SU-DHL-6 (cell line): ENCODE measurements at regions not wholly inside any gene's neighbourhood (a gene's known extent, or its start where the extent isn't known, plus 50 kb on each side); places are given as distances from the start of the nearest gene placed in this dataset.

Experiments
- H2AFZ ChIP-seq: fragments of 200-600 bp; sonication (generic); 2 replicates; pipeline ENCODE4 v1.6.1; 2014; ENCODE audit warnings: low read depth, mild to moderate bottlenecking, moderate library complexity, mixed read lengths, antibody characterized with exemption, low read length; ENCODE audit not compliant: severe bottlenecking
- H3F3A ChIP-seq: fragments of 200-600 bp; shearing (Covaris generic); 2 replicates; pipeline ENCODE4 v1.6.0; 2016; ENCODE audit warnings: antibody characterized with exemption, mild to moderate bottlenecking; ENCODE audit not compliant: insufficient read depth
- H3K27ac ChIP-seq: fragments of 200-600 bp; sonication (generic); 2 replicates; pipeline ENCODE4 v1.5.1; 2016; ENCODE audit warnings: low read depth, mild to moderate bottlenecking, low read length, moderate library complexity, mixed read lengths
- H3K27me3 ChIP-seq: fragments of 200-600 bp; sonication (generic), shearing (Covaris generic); 2 replicates; pipeline ENCODE4 v1.6.0; 2014; ENCODE audit warnings: mild to moderate bottlenecking, low read length
- H3K36me3 ChIP-seq: fragments of 200-600 bp; sonication (generic); 2 replicates; pipeline ENCODE4 v1.6.1; 2014; ENCODE audit warnings: mild to moderate bottlenecking, low read length, mixed read lengths
- H3K4me2 ChIP-seq: fragments of 300-600, 200-600 bp; shearing (Covaris generic), sonication (generic); 2 replicates; pipeline ENCODE4 v1.6.0; 2014; ENCODE audit warnings: low read length, low read depth, mild to moderate bottlenecking; ENCODE audit not compliant: poor library complexity, severe bottlenecking
- H3K4me3 ChIP-seq: fragments of 200-600 bp; sonication (generic); 2 replicates; pipeline ENCODE4 v1.5.1; 2014; ENCODE audit warnings: antibody characterized with exemption, low read length, mild to moderate bottlenecking, mixed read lengths; ENCODE audit not compliant: insufficient read depth, poor library complexity, severe bottlenecking
- H3K79me2 ChIP-seq: fragments of 200-600 bp; sonication (generic); 2 replicates; pipeline ENCODE4 v1.6.1; 2014; ENCODE audit warnings: mild to moderate bottlenecking, low read length, moderate library complexity; ENCODE audit not compliant: insufficient read depth
- H3K9ac ChIP-seq: fragments of 200-600 bp; sonication (generic); 2 replicates; pipeline ENCODE4 v1.7.0; 2014; ENCODE audit warnings: mild to moderate bottlenecking, low read length
- H3K9me2 ChIP-seq: fragments of 200-600 bp; sonication (generic); replicated peaks from 2 replicates; pipeline ENCODE4 v1.6.1; 2014; ENCODE audit warnings: low read length; ENCODE audit not compliant: insufficient read depth
- H3K9me3 ChIP-seq: fragments of 200-600 bp; sonication (generic); 2 replicates; pipeline ENCODE4 v1.6.1; 2014; ENCODE audit warnings: low read length, mixed read lengths; ENCODE audit not compliant: insufficient read depth
- H4K20me1 ChIP-seq: fragments of 200-600 bp; sonication (generic); 2 replicates; pipeline ENCODE4 v1.6.1; 2014; ENCODE audit warnings: low read depth, mild to moderate bottlenecking, antibody characterized with exemption, low read length, moderate library complexity, mixed read lengths
- CTCF ChIP-seq: fragments of 200-600 bp; sonication (generic); IDR thresholded peaks from one replicate; pipeline ENCODE4 v1.5.1; 2017; ENCODE audit warnings: antibody characterized with exemption, mild to moderate bottlenecking, low read length, moderate library complexity; ENCODE audit not compliant: insufficient read depth, poor library complexity, severe bottlenecking
- EZH2phosphoT487 ChIP-seq: fragments of 200-600 bp; sonication (generic), shearing (Covaris generic); conservative IDR thresholded peaks from 2 replicates; pipeline ENCODE4 v1.6.1; 2018; ENCODE audit warnings: mild to moderate bottlenecking, antibody characterized with exemption, low read length, moderate library complexity, mixed read lengths

GRCh38 chr20:9919271-9920014 is 80.6 kb upstream of the PAK5 start:
- H4K20me1 ChIP-seq, result no peaks in the 10 kb centered on the region
- no peak overlapping the region for H3K27ac ChIP-seq
- no peaks in the 10 kb centered on the region for H3K9me3 ChIP-seq
- H2AFZ ChIP-seq, result no peak overlapping the region
- no peaks in the 10 kb centered on the region for H3K36me3 ChIP-seq
- H3K9ac ChIP-seq, result no peak overlapping the region
- no peaks in the 10 kb centered on the region for H3K27me3 ChIP-seq
- H3K4me2 ChIP-seq, result no peak overlapping the region
- H3K79me2 ChIP-seq, result no peaks in the 10 kb centered on the region
- H3F3A ChIP-seq, result no peaks in the 10 kb centered on the region
- TF ChIP-seq CTCF (no peak), EZH2phosphoT487 (no peak)
- H3K4me3 ChIP-seq, result no peak overlapping the region
- no peaks in the 10 kb centered on the region for H3K9me2 ChIP-seq

- H3K9ac ChIP-seq, result no peak overlapping the region
- H3K9me2 ChIP-seq, result no peaks in the 10 kb centered on the region
- TF ChIP-seq CTCF (no peak), EZH2phosphoT487 (no peak)
- no peaks in the 10 kb centered on the region for H3K36me3 ChIP-seq
- H4K20me1 ChIP-seq, result no peaks in the 10 kb centered on the region
- H3K4me3 ChIP-seq, result no peak overlapping the region
- no peaks in the 10 kb centered on the region for H3K9me3 ChIP-seq
- no peak overlapping the region for H3K27ac ChIP-seq
- no peaks in the 10 kb centered on the region for H3K79me2 ChIP-seq
- H2AFZ ChIP-seq, result no peak overlapping the region
- H3K27me3 ChIP-seq, result no peaks in the 10 kb centered on the region
- H3F3A ChIP-seq, result no peaks in the 10 kb centered on the region
- H3K4me2 ChIP-seq, result no peak overlapping the region
These were observed 79.5 kb upstream of the PAK5 start for GRCh38 chr20:9918348-9918747.

- no peaks in the 10 kb centered on the region for H4K20me1 ChIP-seq
- H3K27ac ChIP-seq, result no peak overlapping the region
- no peak overlapping the region for H3K9ac ChIP-seq
- H3K79me2 ChIP-seq, result no peaks in the 10 kb centered on the region
- H3K27me3 ChIP-seq, result no peaks in the 10 kb centered on the region
- H3K4me2 ChIP-seq, result no peak overlapping the region
- H3F3A ChIP-seq, result no peaks in the 10 kb centered on the region
- H3K36me3 ChIP-seq, result no peaks in the 10 kb centered on the region
- H3K9me3 ChIP-seq, result no peaks in the 10 kb centered on the region
- no peak overlapping the region for H3K4me3 ChIP-seq
- no peak for TF ChIP-seq CTCF
- TF ChIP-seq EZH2phosphoT487, result no peak
- H2AFZ ChIP-seq, result no peak overlapping the region
- no peaks in the 10 kb centered on the region for H3K9me2 ChIP-seq
These were observed 77.9 kb upstream of the PAK5 start for GRCh38 chr20:9916761-9917160.
